IMR-90 (cell line): ENCODE measurements at regions not wholly inside any gene's neighbourhood (a gene's known extent, or its start where the extent isn't known, plus 50 kb on each side); places are given as distances from the start of the nearest gene placed in this dataset.

Experiments used
- ATAC-seq: fragments of 200-7000 bp; cut with Tn5 transposase; 2 replicates; pipeline ENCODE4 v1.9.1; 2020; ENCODE audit warnings: low read depth, mild to moderate bottlenecking, moderate library complexity
- BruUV-seq: library from RNA; stranded (reverse); fragments of 400-500 nt; replicated peaks from 2 replicates; lab custom pipeline; 2021; lab: Mats Ljungman, UMichigan
- CTCF ChIA-PET: fragments of 300-600 bp; formaldehyde crosslinking; extraction: SDS; loops from one replicate; lab custom pipeline; 2021; ENCODE audit warnings: antibody characterized with exemption; lab: Yijun Ruan, JAX
- POLR2A ChIA-PET: fragments of 300-600 bp; sonication (Branson Sonifier 250); formaldehyde crosslinking; loops from one replicate; lab custom pipeline; 2022; ENCODE audit warnings: antibody characterized with exemption; ENCODE audit not compliant: unreplicated experiment; lab: Charles Lee
- DNase-seq: peaks from one replicate; pipeline ENCODE4 v3.0.0; 2013
- H2AFZ ChIP-seq: replicated peaks from 2 replicates; pipeline ENCODE3; 2013; ENCODE audit warnings: low read length, mild to moderate bottlenecking; ENCODE audit not compliant: poor library complexity
- H2AK5ac ChIP-seq: 2 replicates; pipeline ENCODE4 v1.6.1; 2013; ENCODE audit warnings: low read depth, low read length, inconsistent platforms
- H2AK9ac ChIP-seq: replicated peaks from 2 replicates; pipeline ENCODE3; 2013; ENCODE audit warnings: mild to moderate bottlenecking, low read depth, low read length, moderate library complexity; ENCODE audit not compliant: poor library complexity
- H2BK120ac ChIP-seq: 2 replicates; pipeline ENCODE4 v1.6.1; 2013; ENCODE audit warnings: low read depth, low read length, inconsistent platforms
- H2BK15ac ChIP-seq: 3 replicates; pipeline ENCODE4 v1.6.1; 2013; ENCODE audit warnings: low read depth, low read length, inconsistent platforms
- H2BK20ac ChIP-seq: 2 replicates; pipeline ENCODE4 v1.6.1; 2013; ENCODE audit warnings: low read depth, mild to moderate bottlenecking, inconsistent platforms, low read length, moderate library complexity
- H2BK5ac ChIP-seq: 2 replicates; pipeline ENCODE4 v1.6.1; 2013; ENCODE audit warnings: mild to moderate bottlenecking, low read depth, low read length, inconsistent platforms; ENCODE audit not compliant: poor library complexity, severe bottlenecking
- H3K14ac ChIP-seq: replicated peaks from 2 replicates; pipeline ENCODE4 v1.6.1; 2013; ENCODE audit warnings: low read depth, low read length, inconsistent platforms
- H3K18ac ChIP-seq: 2 replicates; pipeline ENCODE4 v1.6.1; 2013; ENCODE audit warnings: low read depth, low read length, control low read depth
- H3K23ac ChIP-seq: 2 replicates; pipeline ENCODE4 v1.6.1; 2013; ENCODE audit warnings: low read depth, low read length, inconsistent platforms
- H3K27ac ChIP-seq: 2 replicates; pipeline ENCODE4 v1.5.1; 2013; ENCODE audit warnings: mild to moderate bottlenecking, control low read depth, low read length; ENCODE audit not compliant: insufficient read depth
- H3K27me3 ChIP-seq: 2 replicates; pipeline ENCODE4 v1.6.1; 2013; ENCODE audit warnings: low read length; ENCODE audit not compliant: control insufficient read depth, insufficient read depth
- H3K36me3 ChIP-seq: 2 replicates; pipeline ENCODE4 v1.6.1; 2013; ENCODE audit warnings: low read length, mixed read lengths; ENCODE audit not compliant: control insufficient read depth, insufficient read depth
- H3K4ac ChIP-seq: 2 replicates; pipeline ENCODE4 v1.6.1; 2013; ENCODE audit warnings: low read depth, low read length, inconsistent platforms
- H3K4me1 ChIP-seq: 2 replicates; pipeline ENCODE4 v1.6.1; 2013; ENCODE audit warnings: low read length, mixed read lengths; ENCODE audit not compliant: control insufficient read depth, insufficient read depth
- H3K4me2 ChIP-seq: 2 replicates; pipeline ENCODE4 v1.6.1; 2013; ENCODE audit warnings: low read depth, mild to moderate bottlenecking, control low read depth, low read length, moderate library complexity
- H3K4me3 ChIP-seq: 2 replicates; pipeline ENCODE4 v1.5.1; 2013; ENCODE audit warnings: low read depth, mild to moderate bottlenecking, control low read depth, low read length, moderate library complexity; ENCODE audit not compliant: insufficient read depth
- H3K56ac ChIP-seq: 2 replicates; pipeline ENCODE4 v1.6.1; 2013; ENCODE audit warnings: low read length, inconsistent platforms; ENCODE audit not compliant: insufficient read depth; ENCODE audit errors: extremely low read depth
- H3K79me1 ChIP-seq, 2 experiments: 2 replicates each; pipeline ENCODE4 v1.6.1; 2013; ENCODE audit warnings: low read length in 2 of 2, inconsistent platforms in 1 of 2, low read depth in 1 of 2
- H3K9ac ChIP-seq: 2 replicates; pipeline ENCODE4 v1.6.1; 2013; ENCODE audit warnings: low read depth, low read length, control low read depth
- H3K9me1 ChIP-seq: 2 replicates; pipeline ENCODE4 v1.6.1; 2013; ENCODE audit warnings: low read length, inconsistent platforms; ENCODE audit not compliant: insufficient read depth
- H3K9me3 ChIP-seq: 2 replicates; pipeline ENCODE4 v1.6.1; 2013; ENCODE audit warnings: low read length; ENCODE audit not compliant: control insufficient read depth, insufficient read depth
- H4K20me1 ChIP-seq: 2 replicates; pipeline ENCODE4 v1.6.1; 2013; ENCODE audit warnings: low read length, inconsistent platforms; ENCODE audit not compliant: insufficient read depth
- H4K5ac ChIP-seq: 2 replicates; pipeline ENCODE4 v1.6.1; 2013; ENCODE audit warnings: mild to moderate bottlenecking, low read depth, low read length, control low read depth
- H4K8ac ChIP-seq, 2 experiments: 2 replicates each; pipeline ENCODE4 v1.6.1; 2013; ENCODE audit warnings: low read depth in 2 of 2, low read length in 2 of 2, control low read depth in 1 of 2, inconsistent platforms in 1 of 2
- H4K91ac ChIP-seq: 2 replicates; pipeline ENCODE4 v1.6.1; 2013; ENCODE audit warnings: low read depth, low read length, inconsistent platforms; ENCODE audit not compliant: insufficient read depth
- CEBPB ChIP-seq: IDR thresholded peaks from 2 replicates; pipeline ENCODE4 v1.6.1; 2012; ENCODE audit warnings: low read depth, low read length, improper control_type of control experiment
- CHD1 ChIP-seq: IDR thresholded peaks from 2 replicates; pipeline ENCODE4 v1.6.1; 2012; ENCODE audit warnings: low read depth, low read length, improper control_type of control experiment
- CTCF ChIP-seq: conservative IDR thresholded peaks from 2 replicates; pipeline ENCODE4 v1.5.1; 2012; ENCODE audit warnings: mild to moderate bottlenecking, low read depth, low read length, improper control_type of control experiment
- ELK1 ChIP-seq: fragments of 150-350 bp; IDR thresholded peaks from 2 replicates; pipeline ENCODE4 v1.6.1; 2016; ENCODE audit warnings: low read depth, mild to moderate bottlenecking, low read length, moderate library complexity, borderline replicate concordance
- FOS ChIP-seq: fragments of 150-350 bp; IDR thresholded peaks from 2 replicates; pipeline ENCODE4 v1.6.1; 2016; ENCODE audit warnings: low read depth, low read length
- MAFK ChIP-seq: IDR thresholded peaks from 2 replicates; pipeline ENCODE4 v1.6.1; 2012; ENCODE audit warnings: low read depth, low read length, improper control_type of control experiment
- MAZ ChIP-seq: IDR thresholded peaks from 2 replicates; pipeline ENCODE4 v1.6.1; 2012; ENCODE audit warnings: low read depth, mild to moderate bottlenecking, low read length, improper control_type of control experiment, moderate library complexity, borderline replicate concordance
- MXI1 ChIP-seq: IDR thresholded peaks from 2 replicates; pipeline ENCODE4 v1.6.1; 2012; ENCODE audit warnings: low read depth, mild to moderate bottlenecking, low read length, moderate library complexity, borderline replicate concordance
- NFE2L2 ChIP-seq: fragments of 150-350 bp; IDR thresholded peaks from 2 replicates; pipeline ENCODE4 v1.6.1; 2016; ENCODE audit warnings: low read depth, mild to moderate bottlenecking, low read length
- POLR2A ChIP-seq: IDR thresholded peaks from 2 replicates; pipeline ENCODE4 v1.6.1; 2012; ENCODE audit warnings: mild to moderate bottlenecking, low read depth, low read length
- RAD21 ChIP-seq: IDR thresholded peaks from 2 replicates; pipeline ENCODE4 v1.6.1; 2012; ENCODE audit warnings: low read length, improper control_type of control experiment
- RCOR1 ChIP-seq: IDR thresholded peaks from 2 replicates; pipeline ENCODE4 v1.6.1; 2012; ENCODE audit warnings: mild to moderate bottlenecking, low read length, improper control_type of control experiment; ENCODE audit not compliant: insufficient replicate concordance
- RFX5 ChIP-seq: IDR thresholded peaks from 2 replicates; pipeline ENCODE4 v1.8.0; 2012; ENCODE audit warnings: low read depth, mild to moderate bottlenecking, low read length, moderate library complexity
- SMC3 ChIP-seq: fragments of 150-350 bp; IDR thresholded peaks from 2 replicates; pipeline ENCODE4 v1.6.1; 2016; ENCODE audit warnings: low read depth, mild to moderate bottlenecking, antibody characterized with exemption, low read length, moderate library complexity
- USF2 ChIP-seq: fragments of 150-350 bp; IDR thresholded peaks from 2 replicates; pipeline ENCODE4 v1.6.1; 2017; ENCODE audit warnings: mild to moderate bottlenecking, antibody characterized with exemption, low read length, low read depth
- WGBS, 2 experiments: methylation state at CpG; one replicate each; pipeline versions ENCODE4 v1.1.5 to v1.1.7; 2013; ENCODE audit warnings: missing lambda C conversion rate in 2 of 2; ENCODE audit not compliant: insufficient read length in 1 of 2; ENCODE audit errors: extremely low coverage in 2 of 2; 5-methylcytosine and 5-hydroxymethylcytosine counted together
- dilution Hi-C: fragments of 300-500 bp; cut with HindIII; formaldehyde crosslinking; loops from one replicate; pipeline ENCODE4 v1.14.3; 2018; ENCODE audit warnings: low sequenced_read_pairs; ENCODE audit not compliant: unreplicated experiment
- in situ Hi-C: fragments of 300-500 bp; cut with MboI; formaldehyde crosslinking; loops from 3 replicates; pipeline ENCODE4 v1.14.3; 2019; ENCODE audit warnings: low sequenced_read_pairs, inconsistent platforms, mixed read lengths
- intact Hi-C: fragments of 100-400 bp; cut with micrococcal nuclease; formaldehyde crosslinking; loops from 2 replicates; pipeline ENCODE4 v1.10.0; 2022

GRCh38 chr19:8924283-8924682 is 85.9 kb downstream of the MUC16 start:
- H2BK120ac ChIP-seq: no peak overlapping the region
- no peak for TF ChIP-seq CHD1
- TF ChIP-seq MXI1: no peak
- TF ChIP-seq NFE2L2: no peak
- no peak for TF ChIP-seq USF2
- TF ChIP-seq RAD21: no peak
- TF ChIP-seq CEBPB: no peak
- no peak for TF ChIP-seq RFX5
- no peak for TF ChIP-seq MAZ
- TF ChIP-seq RCOR1: no peak
- no peak for TF ChIP-seq POLR2A
- no peak for TF ChIP-seq FOS
- TF ChIP-seq ELK1: no peak
- TF ChIP-seq SMC3: no peak
- no peak for TF ChIP-seq CTCF
- TF ChIP-seq MAFK: no peak

More at GRCh38 chr19:8924283-8924682, 85.9 kb downstream of the MUC16 start:
- Histone ChIP-seq H3K4me3 (no peak overlapping the region), H3K4ac (no peak overlapping the region), H3K27ac (no peak overlapping the region), H3K9me1 (no peaks in the 10 kb centered on the region), H3K56ac (no peak overlapping the region), H3K14ac (no peak overlapping the region), H2AK9ac (no peak overlapping the region), H3K27me3 (no peaks in the 10 kb centered on the region), H2AK5ac (no peak overlapping the region), H2AFZ (no peak overlapping the region), H3K9ac (no peak overlapping the region), H2BK20ac (no peak overlapping the region), H3K23ac (no peak overlapping the region), H3K9me3 (peaks cover 22% of the 10 kb centered on the region), H2BK15ac (no peak overlapping the region), H3K79me1 (no peaks in the 10 kb centered on the region), H2BK5ac (no peak overlapping the region), H4K20me1 (no peaks in the 10 kb centered on the region), H3K36me3 (no peaks in the 10 kb centered on the region), H3K4me1 (no peaks in the 10 kb centered on the region), H4K91ac (no peak overlapping the region), H4K8ac (no peak overlapping the region), H4K5ac (no peak overlapping the region), H3K4me2 (no peak overlapping the region), H3K18ac (no peak overlapping the region)
- intact Hi-C loops (no loop called here), dilution Hi-C loops (no loop called here), in situ Hi-C loops (no loop called here)
- 80% methylated on average over 1 of the region's 12 CpGs; no CpG with 5 or more reads in 1 of the 2 experiments for WGBS, 2 experiments
- DNase-seq: no peak
- ChIA-PET CTCF (no interaction called here), POLR2A (no interaction called here)
- no peak for ATAC-seq
- no TSS peak for BruUV-seq
